ENCODE measurements at regions not wholly inside any gene's neighbourhood (a gene's known extent, or its start where the extent isn't known, plus 50 kb on each side); places are given as distances from the start of the nearest gene placed in this dataset.

DNA sequence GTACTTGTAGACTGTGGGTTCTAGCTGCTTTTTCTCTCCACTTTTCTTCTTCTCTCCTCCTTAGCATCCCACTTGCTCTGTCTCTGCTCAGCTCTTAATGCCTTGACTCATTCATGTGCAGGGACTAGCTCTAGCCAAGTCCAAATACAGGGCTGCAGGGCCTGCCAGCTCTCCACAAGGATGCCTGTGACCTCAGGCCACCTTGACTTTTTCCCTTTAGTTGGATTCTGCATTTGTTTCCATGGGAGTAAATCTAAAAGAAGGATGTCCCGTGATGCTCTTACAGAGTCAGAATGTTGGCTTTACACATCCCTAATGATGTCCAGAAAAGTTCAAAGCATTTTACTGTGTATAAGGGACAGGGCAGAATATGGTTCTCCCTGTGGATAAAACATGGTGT lies 101.8 kb upstream of the PREP start:
- no peak for TF ChIP-seq CTCF (IDR thresholded peaks at IDR 0.05; ENCODE audit: poor library complexity, severe bottlenecking)
- H3K4me3 ChIP-seq (ENCODE audit: severe bottlenecking), result no peak overlapping the region
- no peaks in the 10 kb centered on the region for H3K4me1 ChIP-seq (ENCODE audit: insufficient read depth, poor library complexity, severe bottlenecking)
- H3K27ac ChIP-seq (ENCODE audit: poor library complexity, severe bottlenecking), result no peak overlapping the region
- no peaks in the 10 kb centered on the region for H3K27me3 ChIP-seq (ENCODE audit: insufficient read depth, poor library complexity, severe bottlenecking)
- no peak for DNase-seq (ENCODE audit: low spot score)
- H3K9me3 ChIP-seq (ENCODE audit: severe bottlenecking), result no peaks in the 10 kb centered on the region
- no peak for ATAC-seq (ENCODE audit: low read depth)
- no peaks in the 10 kb centered on the region for H3K36me3 ChIP-seq (ENCODE audit: low read depth)

DNA sequence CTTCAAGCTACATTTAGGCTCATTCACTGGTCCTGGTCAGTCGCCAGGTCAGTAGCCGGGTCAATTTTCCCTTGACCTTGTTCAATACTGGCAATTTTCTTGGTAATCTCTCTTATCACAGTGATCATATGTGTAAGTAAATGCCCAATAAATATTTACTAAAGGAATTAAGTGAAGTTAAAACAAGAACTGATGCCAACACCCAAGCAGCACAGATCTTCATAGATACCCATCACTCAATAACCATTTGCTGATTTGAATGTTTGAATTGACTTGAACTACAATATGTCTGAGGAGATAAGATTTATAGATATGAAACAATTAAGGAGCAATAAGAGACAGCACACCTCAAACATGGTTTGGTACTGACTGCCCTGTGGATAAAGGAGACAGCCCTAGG lies 100.8 kb upstream of the PREP start:
- H3K27ac ChIP-seq (ENCODE audit: poor library complexity, severe bottlenecking), result no peak overlapping the region
- TF ChIP-seq CTCF (IDR thresholded peaks at IDR 0.05; ENCODE audit: poor library complexity, severe bottlenecking), result no peak
- H3K36me3 ChIP-seq (ENCODE audit: low read depth), result no peaks in the 10 kb centered on the region
- H3K4me3 ChIP-seq (ENCODE audit: severe bottlenecking), result no peak overlapping the region
- H3K27me3 ChIP-seq (ENCODE audit: insufficient read depth, poor library complexity, severe bottlenecking), result no peaks in the 10 kb centered on the region
- no peak for ATAC-seq (ENCODE audit: low read depth)
- no peak for DNase-seq (ENCODE audit: low spot score)
- no peaks in the 10 kb centered on the region for H3K9me3 ChIP-seq (ENCODE audit: severe bottlenecking)
- H3K4me1 ChIP-seq (ENCODE audit: insufficient read depth, poor library complexity, severe bottlenecking), result no peaks in the 10 kb centered on the region

DNA sequence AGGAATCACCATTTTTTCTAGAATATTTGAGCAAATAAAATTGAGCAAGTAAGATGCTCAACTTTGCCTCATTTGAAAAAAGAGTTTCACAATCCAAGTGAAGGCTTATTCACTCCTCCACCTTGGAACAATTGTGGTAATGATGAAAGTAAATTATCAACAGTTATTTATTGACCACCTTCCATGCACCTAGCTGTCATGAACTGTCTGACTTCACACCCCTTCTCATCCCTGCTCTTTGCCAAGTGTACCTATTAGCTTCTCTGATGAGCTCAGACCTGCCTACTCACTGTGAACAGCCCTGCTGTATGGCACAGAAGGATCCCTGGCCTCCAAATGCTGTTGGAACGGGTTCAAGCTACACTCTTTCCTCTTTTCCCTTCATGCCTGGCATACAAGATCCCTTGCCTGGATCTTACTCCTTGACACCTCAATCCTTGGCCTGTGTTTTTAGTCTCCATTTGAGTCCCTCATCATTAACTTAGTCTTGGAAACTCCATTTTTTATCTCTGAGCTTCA lies 99.0 kb upstream of the PREP start:
- no peaks in the 10 kb centered on the region for H3K4me1 ChIP-seq (ENCODE audit: insufficient read depth, poor library complexity, severe bottlenecking)
- no peak for TF ChIP-seq CTCF (IDR thresholded peaks at IDR 0.05; ENCODE audit: poor library complexity, severe bottlenecking)
- ATAC-seq (ENCODE audit: low read depth), result no peak

DNA sequence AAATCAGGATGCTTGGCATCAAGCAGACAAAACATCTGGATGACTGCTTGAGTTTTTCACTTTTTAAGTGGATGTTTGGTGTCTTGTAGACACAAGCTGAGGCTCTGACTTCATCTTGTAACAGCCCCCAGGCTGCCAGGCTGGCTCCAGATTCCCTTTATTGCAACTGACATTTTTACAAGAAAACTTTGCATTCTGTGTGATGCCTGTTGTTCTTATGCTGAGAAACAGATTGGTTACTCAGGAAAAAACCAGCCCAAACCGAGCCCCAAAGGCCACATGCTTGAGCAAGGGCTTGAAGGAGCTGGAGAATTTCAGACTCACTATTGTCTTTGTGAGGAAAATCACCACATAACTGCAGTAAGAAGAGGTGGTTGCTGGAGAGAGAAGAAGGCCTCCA lies 98.4 kb upstream of the PREP start:
- Histone ChIP-seq H3K36me3 (ENCODE audit: low read depth) (no peaks in the 10 kb centered on the region), H3K27ac (ENCODE audit: poor library complexity, severe bottlenecking) (no peak overlapping the region), H3K27me3 (ENCODE audit: insufficient read depth, poor library complexity, severe bottlenecking) (no peaks in the 10 kb centered on the region), H3K4me1 (ENCODE audit: insufficient read depth, poor library complexity, severe bottlenecking) (no peaks in the 10 kb centered on the region), H3K9me3 (ENCODE audit: severe bottlenecking) (no peaks in the 10 kb centered on the region), H3K4me3 (ENCODE audit: severe bottlenecking) (no peak overlapping the region)
- DNase-seq (ENCODE audit: low spot score) (no peak), ATAC-seq (ENCODE audit: low read depth) (no peak)
- no peak for TF ChIP-seq CTCF (IDR thresholded peaks at IDR 0.05; ENCODE audit: poor library complexity, severe bottlenecking)

More for the DNA sequence above, 99.0 kb upstream of the PREP start:
- Histone ChIP-seq H3K9me3 (ENCODE audit: severe bottlenecking) (no peaks in the 10 kb centered on the region), H3K27me3 (ENCODE audit: insufficient read depth, poor library complexity, severe bottlenecking) (no peaks in the 10 kb centered on the region), H3K4me3 (ENCODE audit: severe bottlenecking) (no peak overlapping the region), H3K27ac (ENCODE audit: poor library complexity, severe bottlenecking) (no peak overlapping the region), H3K36me3 (ENCODE audit: low read depth) (no peaks in the 10 kb centered on the region)
- no peak for DNase-seq (ENCODE audit: low spot score)

GRCh38 chr6:105500693-105501092 lies 97.8 kb upstream of the PREP start:
- no peaks in the 10 kb centered on the region for H3K27me3 ChIP-seq (ENCODE audit: insufficient read depth, poor library complexity, severe bottlenecking)

More at GRCh38 chr6:105500693-105501092, 97.8 kb upstream of the PREP start:
- Histone ChIP-seq H3K27ac (ENCODE audit: poor library complexity, severe bottlenecking) (no peak overlapping the region), H3K9me3 (ENCODE audit: severe bottlenecking) (no peaks in the 10 kb centered on the region), H3K4me1 (ENCODE audit: insufficient read depth, poor library complexity, severe bottlenecking) (no peaks in the 10 kb centered on the region), H3K4me3 (ENCODE audit: severe bottlenecking) (no peak overlapping the region), H3K36me3 (ENCODE audit: low read depth) (no peaks in the 10 kb centered on the region)
- no peak for TF ChIP-seq CTCF (IDR thresholded peaks at IDR 0.05; ENCODE audit: poor library complexity, severe bottlenecking)
- ATAC-seq (ENCODE audit: low read depth) (no peak), DNase-seq (ENCODE audit: low spot score) (no peak)

Data from RWPE2 (cell line).